ENCODE measurements at regions not wholly inside any gene's neighbourhood (a gene's known extent, or its start where the extent isn't known, plus 50 kb on each side); places are given as distances from the start of the nearest gene placed in this dataset.

DNA sequence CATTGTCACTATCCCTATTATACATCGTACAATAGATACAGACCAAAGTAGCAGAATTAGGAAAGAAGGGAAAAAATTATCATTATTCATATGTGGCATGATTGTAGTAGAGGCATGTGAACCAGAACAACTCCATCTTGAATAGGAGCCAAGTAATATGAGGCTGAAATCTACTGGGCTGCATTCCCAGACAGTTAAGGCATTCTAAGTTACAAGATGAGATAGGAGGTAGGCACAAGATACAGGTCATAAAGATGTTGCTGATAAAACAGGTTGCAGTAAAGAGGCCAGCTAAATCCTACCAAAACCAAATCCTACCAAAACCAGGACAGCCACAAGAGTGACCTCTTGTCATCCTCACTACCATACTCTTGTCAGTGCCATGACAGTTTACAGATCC is 1035.4 kb upstream of the SEMA6D start:
- ChIA-PET POLR2A (ENCODE audit: low non-redundant PET) (no interaction called here), CTCF (no interaction called here)
- H3K27ac ChIP-seq (ENCODE audit: low read depth, low read length, poor library complexity, severe bottlenecking), result no peak overlapping the region
- no TSS peak for BruUV-seq (replicated peaks)
- no peak overlapping the region for H3K4me3 ChIP-seq (ENCODE audit: low read depth, low read length, poor library complexity, severe bottlenecking)
- intact Hi-C loops (cut with micrococcal nuclease; ENCODE audit: unreplicated experiment), result no loop called here
- TF ChIP-seq, protein P1, sequence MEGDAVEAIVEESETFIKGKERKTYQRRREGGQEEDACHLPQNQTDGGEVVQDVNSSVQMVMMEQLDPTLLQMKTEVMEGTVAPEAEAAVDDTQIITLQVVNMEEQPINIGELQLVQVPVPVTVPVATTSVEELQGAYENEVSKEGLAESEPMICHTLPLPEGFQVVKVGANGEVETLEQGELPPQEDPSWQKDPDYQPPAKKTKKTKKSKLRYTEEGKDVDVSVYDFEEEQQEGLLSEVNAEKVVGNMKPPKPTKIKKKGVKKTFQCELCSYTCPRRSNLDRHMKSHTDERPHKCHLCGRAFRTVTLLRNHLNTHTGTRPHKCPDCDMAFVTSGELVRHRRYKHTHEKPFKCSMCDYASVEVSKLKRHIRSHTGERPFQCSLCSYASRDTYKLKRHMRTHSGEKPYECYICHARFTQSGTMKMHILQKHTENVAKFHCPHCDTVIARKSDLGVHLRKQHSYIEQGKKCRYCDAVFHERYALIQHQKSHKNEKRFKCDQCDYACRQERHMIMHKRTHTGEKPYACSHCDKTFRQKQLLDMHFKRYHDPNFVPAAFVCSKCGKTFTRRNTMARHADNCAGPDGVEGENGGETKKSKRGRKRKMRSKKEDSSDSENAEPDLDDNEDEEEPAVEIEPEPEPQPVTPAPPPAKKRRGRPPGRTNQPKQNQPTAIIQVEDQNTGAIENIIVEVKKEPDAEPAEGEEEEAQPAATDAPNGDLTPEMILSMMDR (conservative IDR thresholded peaks at IDR 0.05; ENCODE audit: low read depth, low read length), result no peak
- TF ChIP-seq EZH2 (IDR thresholded peaks at IDR 0.05; ENCODE audit: borderline replicate concordance, low read depth, low read length, poor library complexity, severe bottlenecking), result no peak
- H3K36me3 ChIP-seq (ENCODE audit: insufficient read depth, low read length, poor library complexity, severe bottlenecking), result no peaks in the 10 kb centered on the region
- no peaks in the 10 kb centered on the region for H3K4me1 ChIP-seq (ENCODE audit: insufficient read depth, low read length, poor library complexity, severe bottlenecking)
- H3K9me3 ChIP-seq (ENCODE audit: low read depth, low read length, poor library complexity, severe bottlenecking), result no peaks in the 10 kb centered on the region
- no peaks in the 10 kb centered on the region for H3K27me3 ChIP-seq (replicated peaks; ENCODE audit: insufficient read depth, low read depth, low read length, poor library complexity)
- DNase-seq (ENCODE audit: low spot score), result no peak

DNA sequence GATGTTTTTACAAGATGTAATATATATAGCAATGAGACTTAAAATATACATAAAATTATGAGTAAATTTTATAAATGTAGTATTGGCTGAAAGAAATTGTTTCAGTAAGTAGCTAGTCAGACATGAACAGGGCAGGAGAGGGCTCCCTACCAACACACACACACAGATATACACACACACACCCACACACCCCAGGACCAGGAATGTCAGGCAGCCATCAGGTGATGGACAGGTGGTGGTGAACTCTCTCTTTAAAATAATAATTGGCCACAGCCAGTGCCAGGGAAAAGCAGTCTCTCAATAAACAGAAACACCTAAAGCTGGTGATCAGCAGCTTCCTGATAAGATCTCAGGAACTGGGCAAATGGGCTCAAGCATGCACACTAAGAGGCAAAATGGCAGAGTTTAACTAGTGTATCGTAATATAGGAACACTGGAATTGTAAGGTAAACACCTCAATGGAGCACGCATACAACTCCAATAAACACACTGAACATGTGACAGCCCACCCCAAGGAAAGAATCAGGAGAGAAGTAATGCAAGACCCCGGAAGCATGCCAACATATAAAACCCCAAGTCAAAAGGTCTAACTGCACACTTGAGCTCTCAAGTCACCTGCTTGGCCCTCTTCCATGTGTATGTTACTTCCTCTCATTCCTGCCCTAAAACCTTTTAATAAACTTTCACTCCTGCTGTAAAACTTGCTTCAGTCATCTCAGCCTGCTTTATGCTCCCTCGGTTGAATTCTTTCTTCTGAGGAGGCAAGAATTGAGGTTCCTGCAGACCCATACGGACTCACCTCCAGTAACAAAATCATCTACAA is 1034.1 kb upstream of the SEMA6D start:
- no peaks in the 10 kb centered on the region for H3K27me3 ChIP-seq (replicated peaks; ENCODE audit: insufficient read depth, low read depth, low read length, poor library complexity)
- no TSS peak for BruUV-seq (replicated peaks)
- ChIA-PET CTCF (no interaction called here), POLR2A (ENCODE audit: low non-redundant PET) (no interaction called here)
- H3K9me3 ChIP-seq (ENCODE audit: low read depth, low read length, poor library complexity, severe bottlenecking), result no peaks in the 10 kb centered on the region
- no peak overlapping the region for H3K27ac ChIP-seq (ENCODE audit: low read depth, low read length, poor library complexity, severe bottlenecking)
- no peaks in the 10 kb centered on the region for H3K36me3 ChIP-seq (ENCODE audit: insufficient read depth, low read length, poor library complexity, severe bottlenecking)
- intact Hi-C loops (cut with micrococcal nuclease; ENCODE audit: unreplicated experiment), result no loop called here
- TF ChIP-seq EZH2 (IDR thresholded peaks at IDR 0.05; ENCODE audit: borderline replicate concordance, low read depth, low read length, poor library complexity, severe bottlenecking), result no peak
- TF ChIP-seq, protein P1 (conservative IDR thresholded peaks at IDR 0.05; ENCODE audit: low read depth, low read length), result no peak
- H3K4me3 ChIP-seq (ENCODE audit: low read depth, low read length, poor library complexity, severe bottlenecking), result no peak overlapping the region
- no peak for DNase-seq (ENCODE audit: low spot score)
- H3K4me1 ChIP-seq (ENCODE audit: insufficient read depth, low read length, poor library complexity, severe bottlenecking), result no peaks in the 10 kb centered on the region

DNA sequence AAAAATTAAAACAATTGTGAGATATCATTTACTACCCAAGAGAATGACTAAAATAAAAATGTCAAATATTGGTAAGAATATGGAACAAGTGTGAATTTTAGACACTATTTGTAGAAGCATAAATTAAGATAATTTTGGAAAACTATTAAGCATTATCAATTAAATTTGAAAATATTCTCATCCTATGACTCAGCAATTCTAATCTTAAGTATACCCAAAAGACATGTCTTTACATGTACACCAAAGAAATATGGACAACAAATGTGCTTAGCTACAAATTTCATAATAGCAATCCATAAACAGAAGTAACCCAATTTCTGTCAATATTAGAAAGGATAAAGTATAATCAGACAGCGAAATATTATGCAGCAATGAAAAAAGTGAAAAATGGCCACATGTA is 1032.2 kb upstream of the SEMA6D start:
- H3K27me3 ChIP-seq (replicated peaks; ENCODE audit: insufficient read depth, low read depth, low read length, poor library complexity), result no peaks in the 10 kb centered on the region
- H3K36me3 ChIP-seq (ENCODE audit: insufficient read depth, low read length, poor library complexity, severe bottlenecking), result no peaks in the 10 kb centered on the region
- H3K9me3 ChIP-seq (ENCODE audit: low read depth, low read length, poor library complexity, severe bottlenecking), result no peaks in the 10 kb centered on the region
- no peaks in the 10 kb centered on the region for H3K4me1 ChIP-seq (ENCODE audit: insufficient read depth, low read length, poor library complexity, severe bottlenecking)
- no peak overlapping the region for H3K27ac ChIP-seq (ENCODE audit: low read depth, low read length, poor library complexity, severe bottlenecking)
- no peak for DNase-seq (ENCODE audit: low spot score)
- ChIA-PET CTCF (no interaction called here), POLR2A (ENCODE audit: low non-redundant PET) (no interaction called here)
- BruUV-seq (replicated peaks), result no TSS peak
- intact Hi-C loops (cut with micrococcal nuclease; ENCODE audit: unreplicated experiment), result no loop called here
- no peak overlapping the region for H3K4me3 ChIP-seq (ENCODE audit: low read depth, low read length, poor library complexity, severe bottlenecking)
- TF ChIP-seq, protein P1 (conservative IDR thresholded peaks at IDR 0.05; ENCODE audit: low read depth, low read length), result no peak
- no peak for TF ChIP-seq EZH2 (IDR thresholded peaks at IDR 0.05; ENCODE audit: borderline replicate concordance, low read depth, low read length, poor library complexity, severe bottlenecking)
